Large intestine (tissue), 3 donors: ENCODE measurements at regions not wholly inside any gene's neighbourhood (a gene's known extent, or its start where the extent isn't known, plus 50 kb on each side); places are given as distances from the start of the nearest gene placed in this dataset.

ENCODE experiments used
- DNase-seq, 2 donors: peaks; one replicate each; pipeline versions ENCODE4 v3.0.0 to v3.0.0-alpha.2; 2013
- H3K27ac ChIP-seq: one replicate; pipeline ENCODE4 v1.5.1; 2013; ENCODE audit warnings: low read length
- H3K27me3 ChIP-seq: 2 replicates; pipeline ENCODE4 v1.6.1; 2013; ENCODE audit warnings: low read length; ENCODE audit not compliant: control insufficient read depth, insufficient read depth
- H3K36me3 ChIP-seq: 2 replicates; pipeline ENCODE4 v1.6.1; 2013; ENCODE audit warnings: low read length; ENCODE audit not compliant: control insufficient read depth, insufficient read depth
- H3K4me1 ChIP-seq: one replicate; pipeline ENCODE4 v1.6.1; 2013; ENCODE audit warnings: low read length; ENCODE audit not compliant: control insufficient read depth, insufficient read depth
- H3K4me3 ChIP-seq: one replicate; pipeline ENCODE4 v1.5.1; 2013; ENCODE audit warnings: low read length
- H3K9me3 ChIP-seq: one replicate; pipeline ENCODE4 v1.6.1; 2013; ENCODE audit warnings: mild to moderate bottlenecking, low read depth, low read length, moderate library complexity; ENCODE audit not compliant: control insufficient read depth
- WGBS: methylation state at CpG from one replicate; pipeline ENCODE4 v1.1.5; 2013; ENCODE audit warnings: low lambda C conversion rate; ENCODE audit not compliant: insufficient coverage; 5-methylcytosine and 5-hydroxymethylcytosine counted together

GRCh38 chr7:16204953-16205352 is 216.4 kb downstream of the CRPPA start:
- DNase-seq, result no peak

GRCh38 chr7:16203065-16203464 is 218.3 kb downstream of the CRPPA start:
- no peaks in the 10 kb centered on the region for H3K27me3 ChIP-seq
- no peak overlapping the region for H3K4me3 ChIP-seq
- no peaks in the 10 kb centered on the region for H3K9me3 ChIP-seq
- no peaks in the 10 kb centered on the region for H3K4me1 ChIP-seq
- no peak for DNase-seq
- no peak overlapping the region for H3K27ac ChIP-seq
- WGBS, result no CpG with 5 or more reads among the region's 3 CpGs
- H3K36me3 ChIP-seq, result no peaks in the 10 kb centered on the region

More at GRCh38 chr7:16204953-16205352, 216.4 kb downstream of the CRPPA start:
- H3K27me3 ChIP-seq, result no peaks in the 10 kb centered on the region
- H3K36me3 ChIP-seq, result no peaks in the 10 kb centered on the region
- H3K4me3 ChIP-seq, result no peak overlapping the region
- 100% methylated on average over 1 of the region's 2 CpGs for WGBS
- H3K4me1 ChIP-seq, result no peaks in the 10 kb centered on the region
- H3K9me3 ChIP-seq, result no peaks in the 10 kb centered on the region
- no peak overlapping the region for H3K27ac ChIP-seq

GRCh38 chr7:16202303-16202702 is 219.0 kb downstream of the CRPPA start:
- Histone ChIP-seq H3K27ac (no peak overlapping the region), H3K36me3 (no peaks in the 10 kb centered on the region), H3K4me3 (no peak overlapping the region), H3K4me1 (no peaks in the 10 kb centered on the region), H3K27me3 (no peaks in the 10 kb centered on the region), H3K9me3 (no peaks in the 10 kb centered on the region)
- no peak for DNase-seq

GRCh38 chr7:16200591-16200990 is 220.7 kb downstream of the CRPPA start:
- no peaks in the 10 kb centered on the region for H3K27me3 ChIP-seq
- no peak for DNase-seq
- H3K9me3 ChIP-seq, result no peaks in the 10 kb centered on the region
- WGBS, result 100% methylated on average over 1 of the region's 1 CpG
- H3K36me3 ChIP-seq, result no peaks in the 10 kb centered on the region
- no peaks in the 10 kb centered on the region for H3K4me1 ChIP-seq
- H3K27ac ChIP-seq, result no peak overlapping the region
- H3K4me3 ChIP-seq, result no peak overlapping the region

GRCh38 chr7:16193631-16194030 is 227.7 kb downstream of the CRPPA start:
- no peak overlapping the region for H3K27ac ChIP-seq
- no peak for DNase-seq
- no peaks in the 10 kb centered on the region for H3K4me1 ChIP-seq
- H3K27me3 ChIP-seq, result no peaks in the 10 kb centered on the region
- no peaks in the 10 kb centered on the region for H3K36me3 ChIP-seq
- H3K4me3 ChIP-seq, result no peak overlapping the region
- WGBS, result 100% methylated on average over 1 of the region's 4 CpGs
- no peaks in the 10 kb centered on the region for H3K9me3 ChIP-seq

- 80% methylated on average over 1 of the region's 2 CpGs for WGBS
Observed at GRCh38 chr7:16189026-16189715, 232.2 kb downstream of the CRPPA start.

GRCh38 chr7:16187131-16187530 is 234.2 kb downstream of the CRPPA start:
- 100% methylated on average over 1 of the region's 1 CpG for WGBS
- Histone ChIP-seq H3K27ac (no peak overlapping the region), H3K4me1 (no peaks in the 10 kb centered on the region), H3K4me3 (no peak overlapping the region), H3K36me3 (no peaks in the 10 kb centered on the region), H3K9me3 (no peaks in the 10 kb centered on the region), H3K27me3 (no peaks in the 10 kb centered on the region)
- no peak for DNase-seq

More at GRCh38 chr7:16189026-16189715, 232.2 kb downstream of the CRPPA start:
- DNase-seq, result no peak
- no peaks in the 10 kb centered on the region for H3K27me3 ChIP-seq
- H3K27ac ChIP-seq, result no peak overlapping the region
- no peak overlapping the region for H3K4me3 ChIP-seq
- H3K36me3 ChIP-seq, result no peaks in the 10 kb centered on the region
- H3K9me3 ChIP-seq, result no peaks in the 10 kb centered on the region
- no peaks in the 10 kb centered on the region for H3K4me1 ChIP-seq

- no peaks in the 10 kb centered on the region for H3K27me3 ChIP-seq
- no CpG with 5 or more reads among the region's 2 CpGs for WGBS
- no peaks in the 10 kb centered on the region for H3K4me1 ChIP-seq
- no peak overlapping the region for H3K4me3 ChIP-seq
- no peak overlapping the region for H3K27ac ChIP-seq
- DNase-seq, result no peak
- no peaks in the 10 kb centered on the region for H3K9me3 ChIP-seq
- no peaks in the 10 kb centered on the region for H3K36me3 ChIP-seq
Observed at GRCh38 chr7:16178585-16178984, 242.8 kb downstream of the CRPPA start.

- H3K9me3 ChIP-seq, result no peaks in the 10 kb centered on the region
- H3K4me1 ChIP-seq, result no peaks in the 10 kb centered on the region
- H3K27me3 ChIP-seq, result no peaks in the 10 kb centered on the region
- DNase-seq, result no peak
- H3K4me3 ChIP-seq, result no peak overlapping the region
- H3K36me3 ChIP-seq, result no peaks in the 10 kb centered on the region
- H3K27ac ChIP-seq, result no peak overlapping the region
- 65% methylated on average over 2 of the region's 2 CpGs for WGBS
Observed at GRCh38 chr7:16178092-16178491, 243.2 kb downstream of the CRPPA start.

GRCh38 chr7:16174253-16174652 is 247.1 kb downstream of the CRPPA start:
- peaks cover 8% of the 10 kb centered on the region for H3K9me3 ChIP-seq
- no peak for DNase-seq
- no peaks in the 10 kb centered on the region for H3K4me1 ChIP-seq
- 92% methylated on average over 2 of the region's 4 CpGs for WGBS
- H3K4me3 ChIP-seq, result no peak overlapping the region
- H3K36me3 ChIP-seq, result no peaks in the 10 kb centered on the region
- no peaks in the 10 kb centered on the region for H3K27me3 ChIP-seq
- H3K27ac ChIP-seq, result no peak overlapping the region

GRCh38 chr7:16172366-16172765 is 249.0 kb downstream of the CRPPA start:
- no peak for DNase-seq
- Histone ChIP-seq H3K4me1 (no peaks in the 10 kb centered on the region), H3K9me3 (peaks cover 8% of the 10 kb centered on the region), H3K36me3 (no peaks in the 10 kb centered on the region), H3K27ac (no peak overlapping the region), H3K27me3 (no peaks in the 10 kb centered on the region), H3K4me3 (no peak overlapping the region)
- WGBS, result 100% methylated on average over 1 of the region's 2 CpGs
